Hepatocyte (in vitro differentiated cells): ENCODE measurements at regions not wholly inside any gene's neighbourhood (a gene's known extent, or its start where the extent isn't known, plus 50 kb on each side); places are given as distances from the start of the nearest gene placed in this dataset.

Experiments
- DNase-seq: peaks from one replicate; pipeline ENCODE4 v3.0.0-alpha.2; 2016; ENCODE audit warnings: low spot score
- H2AFZ ChIP-seq: fragments of 200-600 bp; sonication (generic); 2 replicates; pipeline ENCODE4 v1.6.0; 2016; ENCODE audit warnings: antibody characterized with exemption, mild to moderate bottlenecking
- H3K27ac ChIP-seq: fragments of 200-600 bp; sonication (generic); 2 replicates; pipeline ENCODE4 v1.5.1; 2016; ENCODE audit warnings: mild to moderate bottlenecking
- H3K27me3 ChIP-seq: fragments of 200-600 bp; sonication (generic); 2 replicates; pipeline ENCODE4 v1.6.1; 2016
- H3K36me3 ChIP-seq: fragments of 200-600 bp; sonication (generic); replicated peaks from 2 replicates; pipeline ENCODE4 v1.5.1; 2016; ENCODE audit warnings: low read depth; ENCODE audit not compliant: insufficient read depth
- H3K4me1 ChIP-seq: fragments of 200-600 bp; sonication (generic); 2 replicates; pipeline ENCODE4 v1.5.1; 2016; ENCODE audit warnings: mild to moderate bottlenecking, moderate library complexity; ENCODE audit not compliant: insufficient read depth
- H3K4me2 ChIP-seq: fragments of 200-600 bp; sonication (generic); 2 replicates; pipeline ENCODE4 v1.6.0; 2016
- H3K4me3 ChIP-seq: fragments of 200-600 bp; sonication (generic); 2 replicates; pipeline ENCODE4 v1.5.1; 2016; ENCODE audit warnings: mild to moderate bottlenecking
- H3K79me2 ChIP-seq: fragments of 200-600 bp; sonication (generic); 2 replicates; pipeline ENCODE4 v1.6.0; 2017; ENCODE audit warnings: mild to moderate bottlenecking
- H3K9me2 ChIP-seq: fragments of 200-600 bp; sonication (generic); replicated peaks from 2 replicates; pipeline ENCODE4 v1.6.0; 2017; ENCODE audit warnings: mild to moderate bottlenecking; ENCODE audit not compliant: insufficient read depth
- H3K9me3 ChIP-seq: fragments of 200-600 bp; sonication (generic); 2 replicates; pipeline ENCODE4 v1.5.1; 2016; ENCODE audit warnings: low read depth, mild to moderate bottlenecking
- H4K20me1 ChIP-seq: fragments of 200-600 bp; sonication (generic); 2 replicates; pipeline ENCODE4 v1.6.0; 2016; ENCODE audit warnings: mild to moderate bottlenecking; ENCODE audit not compliant: insufficient read depth, poor library complexity, severe bottlenecking
- CTCF ChIP-seq: fragments of 200-600 bp; sonication (generic); IDR thresholded peaks from 2 replicates; pipeline ENCODE4 v1.5.1; 2016; ENCODE audit warnings: antibody characterized with exemption, mild to moderate bottlenecking; ENCODE audit not compliant: poor library complexity
- EZH2 ChIP-seq: fragments of 200-600 bp; sonication (generic); IDR thresholded peaks from 2 replicates; pipeline ENCODE4 v1.6.1; 2016; ENCODE audit warnings: antibody characterized with exemption, mild to moderate bottlenecking, borderline replicate concordance
- EZH2phosphoT487 ChIP-seq: fragments of 200-600 bp; sonication (generic); IDR thresholded peaks from one replicate; pipeline ENCODE4 v1.6.1; 2018; ENCODE audit warnings: antibody characterized with exemption, mild to moderate bottlenecking, low read depth, moderate library complexity; ENCODE audit not compliant: unreplicated experiment, severe bottlenecking
- WGBS: methylation state at CpG from one replicate; pipeline ENCODE4 v1.1.6; 2016; ENCODE audit warnings: low lambda C conversion rate; ENCODE audit errors: missing lambda C conversion rate; 5-methylcytosine and 5-hydroxymethylcytosine counted together

GRCh38 chr4:13920901-13921300, 293.4 kb upstream of the BOD1L1 start:
- Histone ChIP-seq H3K27me3 (no peaks in the 10 kb centered on the region), H3K9me2 (no peaks in the 10 kb centered on the region), H4K20me1 (no peaks in the 10 kb centered on the region), H3K9me3 (no peaks in the 10 kb centered on the region), H3K36me3 (no peaks in the 10 kb centered on the region), H3K27ac (peak overlapping the region; percentile 51), H3K4me2 (no peak overlapping the region), H3K4me1 (peaks cover 3% of the 10 kb centered on the region), H2AFZ (no peak overlapping the region), H3K4me3 (no peak overlapping the region), H3K79me2 (no peaks in the 10 kb centered on the region)
- WGBS: 57% methylated on average over 3 of the region's 3 CpGs
- TF ChIP-seq EZH2 (no peak), CTCF (no peak), EZH2phosphoT487 (no peak)
- peak; percentile 73 for DNase-seq

GRCh38 chr4:13921805-13922204, 294.3 kb upstream of the BOD1L1 start:
- H3K9me2 ChIP-seq: no peaks in the 10 kb centered on the region
- no peak overlapping the region for H3K4me3 ChIP-seq
- peak; percentile 17 for DNase-seq
- peaks cover 3% of the 10 kb centered on the region for H3K4me1 ChIP-seq
- no peaks in the 10 kb centered on the region for H3K27me3 ChIP-seq
- WGBS: 41% methylated on average over 1 of the region's 1 CpG
- no peaks in the 10 kb centered on the region for H3K79me2 ChIP-seq
- H3K4me2 ChIP-seq: no peak overlapping the region
- no peaks in the 10 kb centered on the region for H3K36me3 ChIP-seq
- H4K20me1 ChIP-seq: no peaks in the 10 kb centered on the region
- peak overlapping the region; percentile 10 for H3K27ac ChIP-seq
- no peak for TF ChIP-seq CTCF
- no peak for TF ChIP-seq EZH2
- no peak for TF ChIP-seq EZH2phosphoT487
- no peak overlapping the region for H2AFZ ChIP-seq
- H3K9me3 ChIP-seq: no peaks in the 10 kb centered on the region

GRCh38 chr4:13922459-13922858, 294.9 kb upstream of the BOD1L1 start:
- Histone ChIP-seq H3K4me1 (peaks cover 3% of the 10 kb centered on the region), H3K36me3 (no peaks in the 10 kb centered on the region), H3K79me2 (no peaks in the 10 kb centered on the region), H3K4me3 (no peak overlapping the region), H4K20me1 (no peaks in the 10 kb centered on the region), H3K27me3 (no peaks in the 10 kb centered on the region), H3K4me2 (no peak overlapping the region), H3K9me2 (no peaks in the 10 kb centered on the region), H3K27ac (no peak overlapping the region), H3K9me3 (no peaks in the 10 kb centered on the region), H2AFZ (no peak overlapping the region)
- 94% methylated on average over 2 of the region's 2 CpGs for WGBS
- TF ChIP-seq EZH2 (no peak), CTCF (no peak), EZH2phosphoT487 (no peak)
- no peak for DNase-seq
